ENCODE measurements at regions not wholly inside any gene's neighbourhood (a gene's known extent, or its start where the extent isn't known, plus 50 kb on each side); places are given as distances from the start of the nearest gene placed in this dataset.

- TF ChIP-seq, protein P1, sequence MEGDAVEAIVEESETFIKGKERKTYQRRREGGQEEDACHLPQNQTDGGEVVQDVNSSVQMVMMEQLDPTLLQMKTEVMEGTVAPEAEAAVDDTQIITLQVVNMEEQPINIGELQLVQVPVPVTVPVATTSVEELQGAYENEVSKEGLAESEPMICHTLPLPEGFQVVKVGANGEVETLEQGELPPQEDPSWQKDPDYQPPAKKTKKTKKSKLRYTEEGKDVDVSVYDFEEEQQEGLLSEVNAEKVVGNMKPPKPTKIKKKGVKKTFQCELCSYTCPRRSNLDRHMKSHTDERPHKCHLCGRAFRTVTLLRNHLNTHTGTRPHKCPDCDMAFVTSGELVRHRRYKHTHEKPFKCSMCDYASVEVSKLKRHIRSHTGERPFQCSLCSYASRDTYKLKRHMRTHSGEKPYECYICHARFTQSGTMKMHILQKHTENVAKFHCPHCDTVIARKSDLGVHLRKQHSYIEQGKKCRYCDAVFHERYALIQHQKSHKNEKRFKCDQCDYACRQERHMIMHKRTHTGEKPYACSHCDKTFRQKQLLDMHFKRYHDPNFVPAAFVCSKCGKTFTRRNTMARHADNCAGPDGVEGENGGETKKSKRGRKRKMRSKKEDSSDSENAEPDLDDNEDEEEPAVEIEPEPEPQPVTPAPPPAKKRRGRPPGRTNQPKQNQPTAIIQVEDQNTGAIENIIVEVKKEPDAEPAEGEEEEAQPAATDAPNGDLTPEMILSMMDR (IDR thresholded peaks at IDR 0.05; ENCODE audit: low read depth, low read length) = no peak
- TF ChIP-seq POLR2A (IDR thresholded peaks at IDR 0.05; ENCODE audit: extremely low read depth, insufficient read length) = no peak
- TF ChIP-seq MYC (IDR thresholded peaks at IDR 0.05; ENCODE audit: low read depth, low read length) = no peak
- TF ChIP-seq, protein P2, sequence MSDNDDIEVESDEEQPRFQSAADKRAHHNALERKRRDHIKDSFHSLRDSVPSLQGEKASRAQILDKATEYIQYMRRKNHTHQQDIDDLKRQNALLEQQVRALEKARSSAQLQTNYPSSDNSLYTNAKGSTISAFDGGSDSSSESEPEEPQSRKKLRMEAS (IDR thresholded peaks at IDR 0.05; ENCODE audit: low read depth, low read length) = no peak
Observed at GRCh38 chr5:17094830-17095229, 122.6 kb upstream of the BASP1 start.

Data from NB4 (cell line).